SK-N-SH (cell line): ENCODE measurements at regions not wholly inside any gene's neighbourhood (a gene's known extent, or its start where the extent isn't known, plus 50 kb on each side); places are given as distances from the start of the nearest gene placed in this dataset.

Source experiments
- CTCF ChIA-PET: fragments of 300-600, 350-600 bp; formaldehyde crosslinking; extraction: SDS; loops from one replicate; lab custom pipeline; 2021; lab: Yijun Ruan, JAX
- POLR2A ChIA-PET: fragments of 350-600 bp; sonication (Branson Sonifier 250); formaldehyde crosslinking; extraction: SDS; loops from one replicate; lab custom pipeline; 2020; ENCODE audit warnings: antibody characterized with exemption, inconsistent platforms; lab: Yijun Ruan, JAX
- DNase-seq: peaks from one replicate; pipeline ENCODE4 v3.0.0; 2012
- H2AFZ ChIP-seq: fragments of 200-600 bp; sonication (generic); 2 replicates; pipeline ENCODE4 v1.8.1; 2016; ENCODE audit warnings: antibody characterized with exemption, mild to moderate bottlenecking, low read depth
- H3F3A ChIP-seq: fragments of 200-600 bp; sonication (generic); replicated peaks from 2 replicates; pipeline ENCODE3; 2016; ENCODE audit warnings: antibody characterized with exemption, mild to moderate bottlenecking; ENCODE audit not compliant: insufficient read depth
- H3K27ac ChIP-seq, 2 experiments: fragments of 200-500 bp in 1 of 2; fragments of 200-600 bp in 1 of 2; sonication (Bioruptor generic) in 1 of 2; sonication (generic), shearing (Covaris generic) in 1 of 2; 2 replicates each; pipeline versions ENCODE4 v1.5.1 to v1.6.1; 2014 to 2016; ENCODE audit warnings: low read depth in 2 of 2, inconsistent platforms in 1 of 2, low read length in 1 of 2, mild to moderate bottlenecking in 1 of 2, mixed read lengths in 1 of 2
- H3K27me3 ChIP-seq: fragments of 200-600 bp; sonication (generic), shearing (Covaris generic); 2 replicates; pipeline ENCODE4 v1.6.1; 2016; ENCODE audit warnings: mixed run types; ENCODE audit not compliant: insufficient read depth
- H3K36me3 ChIP-seq, 2 experiments: fragments of 200-500 bp in 1 of 2; fragments of 200-600 bp in 1 of 2; sonication (Bioruptor generic) in 1 of 2; sonication (generic) in 1 of 2; replicated peaks in 1 of 2; 2 replicates each; pipeline versions ENCODE3 to v1.5.1; 2014 to 2016; ENCODE audit warnings: low read length in 1 of 2, mild to moderate bottlenecking in 1 of 2; ENCODE audit not compliant: insufficient read depth in 2 of 2, control insufficient read depth in 1 of 2
- H3K4me1 ChIP-seq, 2 experiments: fragments of 200-500 bp in 1 of 2; fragments of 200-600 bp in 1 of 2; sonication (Bioruptor generic) in 1 of 2; sonication (generic), shearing (Covaris generic) in 1 of 2; 2 replicates each; pipeline versions ENCODE4 v1.5.1 to v1.6.1; 2014 to 2016; ENCODE audit warnings: low read depth in 1 of 2, low read length in 1 of 2, mixed run types in 1 of 2; ENCODE audit not compliant: insufficient read depth in 2 of 2, control insufficient read depth in 1 of 2
- H3K4me2 ChIP-seq: fragments of 200-600 bp; sonication (generic), shearing (Covaris generic); 2 replicates; pipeline ENCODE4 v1.6.1; 2017; ENCODE audit warnings: mixed run types
- H3K4me3 ChIP-seq, 2 experiments: fragments of 200-500 bp in 1 of 2; fragments of 200-600 bp in 1 of 2; sonication (Bioruptor generic) in 1 of 2; sonication (generic), shearing (Covaris generic) in 1 of 2; 2 replicates each; pipeline versions ENCODE4 v1.5.1 to v1.8.1; 2014 to 2016; ENCODE audit warnings: low read depth in 2 of 2, inconsistent platforms in 1 of 2, low read length in 1 of 2, mild to moderate bottlenecking in 1 of 2, mixed read lengths in 1 of 2, moderate library complexity in 1 of 2
- H3K79me2 ChIP-seq: fragments of 200-600 bp; sonication (generic); 2 replicates; pipeline ENCODE4 v1.8.1; 2017; ENCODE audit warnings: mild to moderate bottlenecking; ENCODE audit not compliant: insufficient read depth
- H3K9ac ChIP-seq: fragments of 200-600 bp; sonication (generic); 2 replicates; pipeline ENCODE4 v1.6.1; 2017; ENCODE audit warnings: mixed run types
- H3K9me2 ChIP-seq: fragments of 200-600 bp; sonication (generic); 2 replicates; pipeline ENCODE4 v1.6.1; 2017; ENCODE audit warnings: mixed run types
- H3K9me3 ChIP-seq: fragments of 200-600 bp; sonication (generic); 2 replicates; pipeline ENCODE4 v1.6.1; 2017; ENCODE audit warnings: mixed run types, mild to moderate bottlenecking, moderate library complexity
- H4K20me1 ChIP-seq: fragments of 200-600 bp; sonication (generic); 2 replicates; pipeline ENCODE4 v1.6.1; 2017; ENCODE audit warnings: mild to moderate bottlenecking, mixed run types; ENCODE audit not compliant: insufficient read depth
- CHD2 ChIP-seq: fragments of 150-350 bp; IDR thresholded peaks from 2 replicates; pipeline ENCODE4 v1.6.1; 2018; ENCODE audit warnings: low read length; ENCODE audit not compliant: partially characterized antibody
- CTCF ChIP-seq: fragments of 200-600 bp; sonication (generic); IDR thresholded peaks from 2 replicates; pipeline ENCODE4 v1.6.1; 2017; ENCODE audit warnings: antibody characterized with exemption, mild to moderate bottlenecking, moderate library complexity
- ELF1 ChIP-seq: IDR thresholded peaks from 2 replicates; pipeline ENCODE4 v1.4.0; 2012
- GABPA ChIP-seq: IDR thresholded peaks from 2 replicates; pipeline ENCODE4 v1.4.0; 2012; ENCODE audit warnings: low read depth, mild to moderate bottlenecking
- GATA2 ChIP-seq: sonication (generic); formaldehyde crosslinking; IDR thresholded peaks from 2 replicates; pipeline ENCODE4 v1.5.0; 2020; ENCODE audit warnings: mild to moderate bottlenecking, missing genetic modification reagents
- NFIC ChIP-seq: IDR thresholded peaks from 2 replicates; pipeline ENCODE4 v1.4.0; 2012; ENCODE audit warnings: borderline replicate concordance
- YY1 ChIP-seq: IDR thresholded peaks from 2 replicates; pipeline ENCODE4 v1.4.0; 2012; ENCODE audit warnings: low read depth, mild to moderate bottlenecking
- WGBS: methylation state at CpG from one replicate; pipeline ENCODE4 v1.1.6; 2017; ENCODE audit warnings: low lambda C conversion rate; 5-methylcytosine and 5-hydroxymethylcytosine counted together
- TF ChIP-seq, protein P1 (sequence below): IDR thresholded peaks from 2 replicates; pipeline ENCODE4 v1.6.1; 2012; ENCODE audit warnings: mild to moderate bottlenecking, low read depth, low read length, moderate library complexity

- Histone ChIP-seq H3K27ac (no peak overlapping the region), H3K4me3 (no peak overlapping the region), H2AFZ (no peak overlapping the region), H3K36me3 (no peaks in the 10 kb centered on the region), H3K9me2 (no peaks in the 10 kb centered on the region), H3K4me1 (no peaks in the 10 kb centered on the region), H3K9me3 (no peaks in the 10 kb centered on the region), H3K9ac (no peak overlapping the region), H3F3A (no peaks in the 10 kb centered on the region), H4K20me1 (no peaks in the 10 kb centered on the region), H3K27me3 (no peaks in the 10 kb centered on the region), H3K4me2 (no peak overlapping the region), H3K79me2 (no peaks in the 10 kb centered on the region)
- CTCF ChIA-PET = no interaction called here
- TF ChIP-seq NFIC = no peak
- TF ChIP-seq GABPA = no peak
- no peak for TF ChIP-seq GATA2
- TF ChIP-seq, protein P1, sequence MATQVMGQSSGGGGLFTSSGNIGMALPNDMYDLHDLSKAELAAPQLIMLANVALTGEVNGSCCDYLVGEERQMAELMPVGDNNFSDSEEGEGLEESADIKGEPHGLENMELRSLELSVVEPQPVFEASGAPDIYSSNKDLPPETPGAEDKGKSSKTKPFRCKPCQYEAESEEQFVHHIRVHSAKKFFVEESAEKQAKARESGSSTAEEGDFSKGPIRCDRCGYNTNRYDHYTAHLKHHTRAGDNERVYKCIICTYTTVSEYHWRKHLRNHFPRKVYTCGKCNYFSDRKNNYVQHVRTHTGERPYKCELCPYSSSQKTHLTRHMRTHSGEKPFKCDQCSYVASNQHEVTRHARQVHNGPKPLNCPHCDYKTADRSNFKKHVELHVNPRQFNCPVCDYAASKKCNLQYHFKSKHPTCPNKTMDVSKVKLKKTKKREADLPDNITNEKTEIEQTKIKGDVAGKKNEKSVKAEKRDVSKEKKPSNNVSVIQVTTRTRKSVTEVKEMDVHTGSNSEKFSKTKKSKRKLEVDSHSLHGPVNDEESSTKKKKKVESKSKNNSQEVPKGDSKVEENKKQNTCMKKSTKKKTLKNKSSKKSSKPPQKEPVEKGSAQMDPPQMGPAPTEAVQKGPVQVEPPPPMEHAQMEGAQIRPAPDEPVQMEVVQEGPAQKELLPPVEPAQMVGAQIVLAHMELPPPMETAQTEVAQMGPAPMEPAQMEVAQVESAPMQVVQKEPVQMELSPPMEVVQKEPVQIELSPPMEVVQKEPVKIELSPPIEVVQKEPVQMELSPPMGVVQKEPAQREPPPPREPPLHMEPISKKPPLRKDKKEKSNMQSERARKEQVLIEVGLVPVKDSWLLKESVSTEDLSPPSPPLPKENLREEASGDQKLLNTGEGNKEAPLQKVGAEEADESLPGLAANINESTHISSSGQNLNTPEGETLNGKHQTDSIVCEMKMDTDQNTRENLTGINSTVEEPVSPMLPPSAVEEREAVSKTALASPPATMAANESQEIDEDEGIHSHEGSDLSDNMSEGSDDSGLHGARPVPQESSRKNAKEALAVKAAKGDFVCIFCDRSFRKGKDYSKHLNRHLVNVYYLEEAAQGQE = no peak
- TF ChIP-seq ELF1 = no peak
- no peak for TF ChIP-seq CTCF
- TF ChIP-seq YY1 = no peak
- POLR2A ChIA-PET = no interaction called here
- WGBS = 40% methylated on average over 6 of the region's 6 CpGs
- DNase-seq = no peak
Observed at GRCh38 chr22:47940211-47940610, 1177.8 kb downstream of the TBC1D22A start.

- H2AFZ ChIP-seq = no peak overlapping the region
- no peaks in the 10 kb centered on the region for H3K36me3 ChIP-seq
- no peak for TF ChIP-seq CHD2
- no peak for TF ChIP-seq ELF1
- no peak overlapping the region for H3K27ac ChIP-seq
- no peaks in the 10 kb centered on the region for H3K4me1 ChIP-seq
- 0% methylated on average over 2 of the region's 3 CpGs for WGBS
- H3K79me2 ChIP-seq = no peaks in the 10 kb centered on the region
- H3K9ac ChIP-seq = no peak overlapping the region
- H4K20me1 ChIP-seq = no peaks in the 10 kb centered on the region
- no peaks in the 10 kb centered on the region for H3F3A ChIP-seq
- no peaks in the 10 kb centered on the region for H3K9me3 ChIP-seq
- CTCF ChIA-PET = no interaction called here
- no peaks in the 10 kb centered on the region for H3K9me2 ChIP-seq
- H3K4me2 ChIP-seq = no peak overlapping the region
- no peak overlapping the region for H3K4me3 ChIP-seq
- DNase-seq = no peak
- POLR2A ChIA-PET = no interaction called here
- H3K27me3 ChIP-seq = 0 out of 2 replicates have a peak, but pooled peaks cover 4% of the 10 kb centered on the region
Observed at GRCh38 chr22:47933891-47934290, 1171.4 kb downstream of the TBC1D22A start.
